Ascending aorta (tissue), 2 donors: ENCODE measurements at regions not wholly inside any gene's neighbourhood (a gene's known extent, or its start where the extent isn't known, plus 50 kb on each side); places are given as distances from the start of the nearest gene placed in this dataset.
"Not testable (repeated sequence)": the region's sequence is repeated elsewhere in the genome, so short reads cannot be mapped to it uniquely, and the experiment has no call there.

Experiments used
- DNase-seq, 2 donors: peaks; one replicate each; pipeline ENCODE4 v3.0.0-alpha.2; 2019; ENCODE audit warnings: low spot score in 2 of 2
- H3K27ac ChIP-seq, 2 donors: fragments of 200-600 bp; sonication (generic); one replicate each; pipeline ENCODE4 v1.5.1; 2016 to 2017; ENCODE audit warnings: mild to moderate bottlenecking in 1 of 2
- H3K27me3 ChIP-seq: fragments of 200-600 bp; sonication (generic); one replicate; pipeline ENCODE4 v1.5.1; 2017
- H3K36me3 ChIP-seq, 2 donors: fragments of 200-600 bp; sonication (generic); one replicate each; pipeline ENCODE4 v1.5.1; 2016
- H3K4me1 ChIP-seq, 2 donors: fragments of 200-600 bp; sonication (generic); one replicate each; pipeline ENCODE4 v1.5.1; 2016 to 2017; ENCODE audit warnings: mild to moderate bottlenecking in 1 of 2
- H3K4me3 ChIP-seq, 2 donors: fragments of 200-600 bp; sonication (generic); one replicate each; pipeline ENCODE4 v1.5.1; 2016 to 2017; ENCODE audit warnings: mild to moderate bottlenecking in 1 of 2
- H3K9me3 ChIP-seq, 2 donors: fragments of 200-600 bp; sonication (generic); one replicate each; pipeline ENCODE4 v1.5.1; 2016
- CTCF ChIP-seq, 3 experiments: fragments of 200-600 bp in 2 of 3; fragments of 450-650 bp in 1 of 3; sonication (generic) in 2 of 3; IDR thresholded peaks; one replicate each; pipeline ENCODE4 v1.5.1; 2016 to 2019; ENCODE audit warnings: antibody characterized with exemption in 3 of 3, mild to moderate bottlenecking in 1 of 3, moderate library complexity in 1 of 3
- intact Hi-C: fragments of 100-400 bp; cut with DNase I; formaldehyde crosslinking; loops from one replicate; pipeline ENCODE4 v1.15.1; 2023

- Histone ChIP-seq H3K4me1 (peaks cover 0 to 12% of the 10 kb centered on the region in 2 donors), H3K27ac (peak overlapping the region in 1 of 2 donors; percentile 31), H3K4me3 (no peak overlapping the region), H3K27me3 (no peaks in the 10 kb centered on the region), H3K36me3 (no peaks in the 10 kb centered on the region), H3K9me3 (no peaks in the 10 kb centered on the region)
- DNase-seq, result no peak
- no peak for TF ChIP-seq CTCF (IDR thresholded peaks at IDR 0.05)
- intact Hi-C loops, result no loop called here
Measured at GRCh38 chr14:34081101-34081575, 130.3 kb upstream of the EGLN3 start.

GRCh38 chr14:34079643-34080042 lies 128.8 kb upstream of the EGLN3 start:
- H3K27ac ChIP-seq, H3K9me3 ChIP-seq, intact Hi-C loops, H3K36me3 ChIP-seq, H3K27me3 ChIP-seq, DNase-seq, H3K4me3 ChIP-seq: not testable (repeated sequence)
- H3K4me1 ChIP-seq, result peaks cover 0 to 12% of the 10 kb centered on the region in 2 donors

- Histone ChIP-seq H3K9me3 (no peaks in the 10 kb centered on the region), H3K27ac (no peak overlapping the region), H3K36me3 (no peaks in the 10 kb centered on the region), H3K4me3 (no peak overlapping the region), H3K27me3 (no peaks in the 10 kb centered on the region), H3K4me1 (peaks cover 0 to 12% of the 10 kb centered on the region in 2 donors)
- no peak for DNase-seq
- no peak for TF ChIP-seq CTCF (IDR thresholded peaks at IDR 0.05)
- intact Hi-C loops, result no loop called here
Measured at GRCh38 chr14:34078117-34078743, 127.4 kb upstream of the EGLN3 start.

DNA sequence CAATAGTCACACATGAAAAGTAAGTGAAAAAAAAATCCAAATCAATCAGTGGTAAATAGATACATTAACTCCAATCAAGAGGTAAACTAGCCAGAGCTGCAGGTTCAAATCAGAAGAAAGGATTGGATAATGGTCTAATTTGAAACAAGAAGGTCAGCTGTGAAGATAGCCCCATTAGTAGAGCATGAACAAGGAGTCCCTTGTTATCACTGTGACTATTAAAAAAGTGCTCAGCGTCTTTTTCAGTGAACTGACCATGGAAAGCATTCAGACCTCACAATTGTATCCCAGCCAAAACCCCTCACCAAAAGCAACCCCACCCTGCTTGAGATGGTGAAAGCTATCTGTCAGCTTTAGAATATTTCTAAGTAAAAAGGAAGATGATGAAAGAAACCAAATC lies 125.0 kb upstream of the EGLN3 start:
- Histone ChIP-seq H3K4me3 (no peak overlapping the region), H3K27me3 (no peaks in the 10 kb centered on the region), H3K9me3 (no peaks in the 10 kb centered on the region), H3K36me3 (no peaks in the 10 kb centered on the region), H3K4me1 (no peaks in the 10 kb centered on the region), H3K27ac (no peak overlapping the region)
- DNase-seq, result no peak
- no peak for TF ChIP-seq CTCF (IDR thresholded peaks at IDR 0.05)
- intact Hi-C loops, result no loop called here

GRCh38 chr14:34075042-34075744 lies 124.3 kb upstream of the EGLN3 start:
- no peak for TF ChIP-seq CTCF (IDR thresholded peaks at IDR 0.05)
- Histone ChIP-seq H3K36me3 (no peaks in the 10 kb centered on the region), H3K9me3 (no peaks in the 10 kb centered on the region), H3K27ac (no peak overlapping the region), H3K4me1 (no peaks in the 10 kb centered on the region), H3K27me3 (no peaks in the 10 kb centered on the region), H3K4me3 (no peak overlapping the region)
- intact Hi-C loops, result no loop called here
- DNase-seq, result no peak

GRCh38 chr14:34072921-34073320 lies 122.0 kb upstream of the EGLN3 start:
- Histone ChIP-seq H3K36me3 (no peaks in the 10 kb centered on the region), H3K4me1 (no peaks in the 10 kb centered on the region), H3K27ac (no peak overlapping the region), H3K9me3 (no peaks in the 10 kb centered on the region), H3K4me3 (no peak overlapping the region), H3K27me3 (no peaks in the 10 kb centered on the region)
- no peak for TF ChIP-seq CTCF (IDR thresholded peaks at IDR 0.05)
- DNase-seq, result no peak
- intact Hi-C loops, result no loop called here
